Thoracic aorta (tissue), 2 donors: ENCODE measurements at regions not wholly inside any gene's neighbourhood (a gene's known extent, or its start where the extent isn't known, plus 50 kb on each side); places are given as distances from the start of the nearest gene placed in this dataset.

Source experiments
- ATAC-seq: fragments of 150-250 bp; one replicate; pipeline ENCODE4 v1.8.0; 2017; ENCODE audit warnings: low read depth; ENCODE audit not compliant: insufficient number of reproducible peaks, low FRiP score
- DNase-seq: peaks from one replicate; pipeline ENCODE4 v3.0.0-alpha.2; 2020; ENCODE audit warnings: low spot score
- H3K27ac ChIP-seq, 2 donors: fragments of 200-600 bp; sonication (generic); 1 replicate in 1 of 2; 2 replicates in 1 of 2; pipeline ENCODE4 v1.5.1; 2016; ENCODE audit warnings: mild to moderate bottlenecking in 2 of 2, moderate library complexity in 2 of 2
- H3K27me3 ChIP-seq: fragments of 200-600 bp; sonication (generic); replicated peaks from 2 replicates; pipeline ENCODE4 v1.6.0; 2016; ENCODE audit warnings: mild to moderate bottlenecking; ENCODE audit not compliant: insufficient read depth
- H3K36me3 ChIP-seq: fragments of 200-600 bp; sonication (generic); one replicate; pipeline ENCODE4 v1.5.1; 2016
- H3K4me1 ChIP-seq, 2 donors: fragments of 200-600 bp; sonication (generic); 1 replicate in 1 of 2; 2 replicates in 1 of 2; pipeline versions ENCODE4 v1.5.1 to v1.6.0; 2016; ENCODE audit warnings: low read depth in 2 of 2, mild to moderate bottlenecking in 1 of 2; ENCODE audit not compliant: control insufficient read depth in 1 of 2
- H3K4me3 ChIP-seq: fragments of 200-600 bp; sonication (generic); 2 replicates; pipeline ENCODE4 v1.5.1; 2016; ENCODE audit warnings: mild to moderate bottlenecking
- H3K9me3 ChIP-seq: fragments of 200-600 bp; sonication (generic); 2 replicates; pipeline ENCODE4 v1.5.1; 2016
- CTCF ChIP-seq: fragments of 200-600 bp; sonication (generic); IDR thresholded peaks from one replicate; pipeline ENCODE4 v1.5.1; 2019; ENCODE audit warnings: antibody characterized with exemption

- no peak for TF ChIP-seq CTCF
- no peaks in the 10 kb centered on the region for H3K27me3 ChIP-seq
- no peaks in the 10 kb centered on the region for H3K9me3 ChIP-seq
- no peaks in the 10 kb centered on the region for H3K4me1 ChIP-seq
- H3K27ac ChIP-seq = no peak overlapping the region
- H3K4me3 ChIP-seq = no peak overlapping the region
- no peaks in the 10 kb centered on the region for H3K36me3 ChIP-seq
- no peak for ATAC-seq
- DNase-seq = no peak
Measured at GRCh38 chr4:110792036-110792435, 169.2 kb upstream of the PITX2 start.

GRCh38 chr4:110793381-110793801 lies 170.5 kb upstream of the PITX2 start:
- DNase-seq (no peak), ATAC-seq (no peak)
- TF ChIP-seq CTCF = no peak
- H3K36me3 ChIP-seq = no peaks in the 10 kb centered on the region
- H3K4me3 ChIP-seq = no peak overlapping the region
- H3K27ac ChIP-seq = no peak overlapping the region
- no peaks in the 10 kb centered on the region for H3K4me1 ChIP-seq
- H3K9me3 ChIP-seq = no peaks in the 10 kb centered on the region
- no peaks in the 10 kb centered on the region for H3K27me3 ChIP-seq

GRCh38 chr4:110793890-110794554 lies 171.1 kb upstream of the PITX2 start:
- TF ChIP-seq CTCF = no peak
- Histone ChIP-seq H3K9me3 (no peaks in the 10 kb centered on the region), H3K4me3 (no peak overlapping the region), H3K27ac (no peak overlapping the region), H3K36me3 (no peaks in the 10 kb centered on the region), H3K27me3 (no peaks in the 10 kb centered on the region), H3K4me1 (no peaks in the 10 kb centered on the region)
- no peak for DNase-seq
- ATAC-seq = no peak

GRCh38 chr4:110795971-110796370 lies 173.1 kb upstream of the PITX2 start:
- Histone ChIP-seq H3K4me1 (no peaks in the 10 kb centered on the region), H3K27me3 (no peaks in the 10 kb centered on the region), H3K9me3 (no peaks in the 10 kb centered on the region), H3K27ac (no peak overlapping the region), H3K36me3 (no peaks in the 10 kb centered on the region), H3K4me3 (no peak overlapping the region)
- no peak for ATAC-seq
- no peak for DNase-seq
- no peak for TF ChIP-seq CTCF

GRCh38 chr4:110797486-110797885 lies 174.6 kb upstream of the PITX2 start:
- no peak overlapping the region for H3K27ac ChIP-seq
- H3K27me3 ChIP-seq = no peaks in the 10 kb centered on the region
- no peaks in the 10 kb centered on the region for H3K4me1 ChIP-seq
- H3K9me3 ChIP-seq = no peaks in the 10 kb centered on the region
- no peak for TF ChIP-seq CTCF
- no peaks in the 10 kb centered on the region for H3K36me3 ChIP-seq
- ATAC-seq (no peak), DNase-seq (no peak)
- H3K4me3 ChIP-seq = no peak overlapping the region
